NOMO-1 treated with DMSO at 0.1 percent for 48 hours (cell line): ENCODE measurements at regions not wholly inside any gene's neighbourhood (a gene's known extent, or its start where the extent isn't known, plus 50 kb on each side); places are given as distances from the start of the nearest gene placed in this dataset.

Experiments used
- DNase-seq: peaks from one replicate; lab custom pipeline; 2025; ENCODE audit not compliant: unreplicated experiment; lab: John Stamatoyannopoulos, UW

DNA sequence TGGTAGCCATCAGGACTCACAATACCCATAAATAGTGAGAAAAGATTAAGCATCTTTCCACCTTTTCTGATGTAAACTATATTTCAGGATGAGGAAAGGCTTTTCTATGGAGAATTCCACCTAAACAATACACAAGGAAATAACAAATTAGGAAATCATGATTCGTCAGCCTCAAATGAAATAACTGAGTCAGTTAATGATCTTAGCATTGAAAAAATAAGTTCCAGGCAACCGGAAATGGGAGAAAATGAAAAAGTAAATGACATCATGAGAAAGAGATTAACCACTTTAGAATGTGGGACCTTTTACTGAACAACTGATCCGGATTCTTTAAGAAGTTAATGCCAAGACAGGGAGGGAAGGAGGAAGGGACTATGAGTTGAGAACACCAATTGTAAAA, 742.3 kb downstream of the TNS3 start:
- DNase-seq = no peak

- no peak for DNase-seq
Measured at GRCh38 chr7:46838463-46838862, 743.4 kb downstream of the TNS3 start.

- DNase-seq = no peak
Measured at GRCh38 chr7:46835556-46835955, 746.4 kb downstream of the TNS3 start.

- DNase-seq = no peak
Measured at GRCh38 chr7:46834921-46835320, 747.0 kb downstream of the TNS3 start.

DNA sequence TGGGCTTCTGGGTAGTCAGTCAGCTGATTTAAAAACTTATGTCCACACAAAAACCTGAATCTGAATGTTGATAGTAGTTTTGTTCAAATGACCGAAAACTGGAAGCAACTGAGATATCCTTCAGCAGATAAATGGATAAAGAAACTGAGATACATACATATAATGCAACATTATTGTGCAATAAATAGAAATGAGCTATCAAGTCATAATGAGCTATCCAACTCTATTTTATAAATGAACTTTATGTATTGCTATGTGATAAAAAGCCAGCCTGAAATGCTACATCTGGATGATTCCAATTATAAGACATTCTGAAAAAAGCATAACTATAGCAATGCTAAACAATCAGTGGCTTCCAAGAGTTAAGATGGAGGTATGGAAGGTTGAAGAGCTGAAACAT, 748.7 kb downstream of the TNS3 start:
- no peak for DNase-seq

GRCh38 chr7:46832136-46832535, 749.8 kb downstream of the TNS3 start:
- DNase-seq = no peak

GRCh38 chr7:46819819-46820218, 762.1 kb downstream of the TNS3 start:
- DNase-seq = no peak

- DNase-seq = peak; percentile 70
Measured at GRCh38 chr7:46814516-46815250, 767.2 kb downstream of the TNS3 start.

GRCh38 chr7:46812101-46812675, 769.7 kb downstream of the TNS3 start:
- no peak for DNase-seq

DNA sequence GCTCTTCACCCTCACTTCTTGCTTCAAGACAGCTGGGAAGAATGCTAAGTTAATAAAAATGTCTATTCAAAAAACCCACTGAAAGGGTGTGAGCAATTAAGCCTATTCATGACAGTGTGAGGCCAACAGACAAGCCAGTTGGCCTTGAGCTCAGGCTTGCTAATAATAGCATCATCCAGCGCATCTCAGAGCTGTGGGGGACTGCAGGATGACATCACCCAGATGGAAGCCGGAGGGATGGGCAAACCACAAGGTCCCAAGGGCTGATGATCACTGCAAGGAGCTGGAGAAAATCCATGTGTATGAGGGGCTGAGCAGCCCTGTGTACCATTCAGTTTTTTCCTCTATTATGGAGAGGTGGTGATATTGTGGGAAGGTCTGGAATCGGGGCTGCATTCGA, 770.4 kb downstream of the TNS3 start:
- no peak for DNase-seq

DNA sequence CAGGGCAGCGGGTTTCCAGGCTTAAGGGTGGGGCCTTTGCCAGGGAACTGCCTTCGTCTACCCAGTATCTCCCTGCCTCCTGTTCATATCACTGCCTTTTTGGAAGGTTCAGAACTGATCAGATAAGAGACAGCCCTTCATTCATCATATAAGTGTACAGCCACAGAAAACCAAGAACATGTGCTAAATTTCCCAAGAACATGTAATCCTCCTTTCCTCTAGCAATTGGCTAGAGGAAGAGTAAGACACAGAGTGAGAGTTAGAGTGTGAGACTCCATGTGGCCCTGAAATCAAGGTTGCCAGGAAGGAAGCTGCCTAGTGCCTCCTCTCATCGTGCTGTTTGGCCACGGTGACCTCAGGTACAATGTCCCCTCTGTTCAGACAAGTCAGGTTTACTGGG, 770.9 kb downstream of the TNS3 start:
- no peak for DNase-seq

DNA sequence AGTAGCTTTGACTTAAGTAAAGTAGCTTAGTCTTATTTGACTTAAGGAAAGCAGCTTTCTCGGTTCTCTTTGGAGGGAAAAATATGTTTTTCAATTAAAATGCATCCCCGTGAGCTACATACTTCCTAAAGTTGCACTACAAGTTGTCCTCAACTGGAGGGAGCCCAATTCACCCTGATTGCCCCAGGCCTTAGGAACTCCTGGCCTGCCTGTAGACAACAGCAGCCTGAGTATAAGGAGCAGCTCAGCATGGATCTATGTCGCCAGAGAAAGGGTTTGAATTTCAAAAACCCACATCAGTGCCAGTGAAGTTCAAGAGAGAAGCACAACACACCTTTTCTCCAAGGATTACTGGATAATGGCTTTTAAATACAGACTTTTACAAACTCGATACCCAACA, 772.0 kb downstream of the TNS3 start:
- DNase-seq = no peak

DNA sequence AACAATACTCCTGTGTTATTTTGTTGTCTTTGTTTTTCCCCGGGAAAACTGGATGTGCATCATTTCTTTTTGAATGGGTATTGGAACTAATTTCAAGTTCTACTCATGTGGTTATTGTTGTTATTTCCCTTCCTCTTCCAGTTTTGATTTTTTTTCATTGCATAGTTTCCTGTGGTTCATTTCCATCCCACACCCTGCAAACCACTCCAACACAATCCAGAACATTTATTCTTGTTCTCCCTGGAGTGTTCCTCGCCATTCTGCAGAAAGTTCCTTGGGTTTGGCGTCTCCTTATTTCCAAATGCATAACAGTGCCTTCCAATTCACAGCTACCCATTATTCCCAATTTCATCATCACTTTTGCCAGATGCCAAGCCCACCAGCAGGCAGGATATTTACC, 775.1 kb downstream of the TNS3 start:
- DNase-seq = no peak

DNA sequence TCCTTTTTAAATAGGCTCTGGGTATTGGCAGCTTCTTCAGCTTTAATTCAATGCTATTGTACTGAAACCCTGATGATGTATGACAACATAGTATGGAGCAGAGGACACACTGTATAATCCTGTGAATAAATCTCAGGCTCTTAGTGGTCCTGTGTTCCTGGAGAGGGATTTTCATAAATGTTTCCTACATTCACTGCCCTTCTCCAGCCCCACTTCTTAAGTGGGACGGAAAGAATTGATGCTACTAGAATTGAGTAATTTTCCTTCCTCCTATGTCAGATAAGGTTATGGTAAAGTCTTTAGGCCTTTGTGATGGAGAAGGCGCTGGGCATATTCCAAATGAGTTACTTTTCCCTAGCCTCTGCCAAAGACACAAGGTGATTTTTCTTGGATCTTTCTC, 779.4 kb downstream of the TNS3 start:
- DNase-seq = no peak

GRCh38 chr7:46791188-46791587, 790.7 kb downstream of the TNS3 start:
- no peak for DNase-seq

GRCh38 chr7:46786995-46787394, 794.9 kb downstream of the TNS3 start:
- no peak for DNase-seq

DNA sequence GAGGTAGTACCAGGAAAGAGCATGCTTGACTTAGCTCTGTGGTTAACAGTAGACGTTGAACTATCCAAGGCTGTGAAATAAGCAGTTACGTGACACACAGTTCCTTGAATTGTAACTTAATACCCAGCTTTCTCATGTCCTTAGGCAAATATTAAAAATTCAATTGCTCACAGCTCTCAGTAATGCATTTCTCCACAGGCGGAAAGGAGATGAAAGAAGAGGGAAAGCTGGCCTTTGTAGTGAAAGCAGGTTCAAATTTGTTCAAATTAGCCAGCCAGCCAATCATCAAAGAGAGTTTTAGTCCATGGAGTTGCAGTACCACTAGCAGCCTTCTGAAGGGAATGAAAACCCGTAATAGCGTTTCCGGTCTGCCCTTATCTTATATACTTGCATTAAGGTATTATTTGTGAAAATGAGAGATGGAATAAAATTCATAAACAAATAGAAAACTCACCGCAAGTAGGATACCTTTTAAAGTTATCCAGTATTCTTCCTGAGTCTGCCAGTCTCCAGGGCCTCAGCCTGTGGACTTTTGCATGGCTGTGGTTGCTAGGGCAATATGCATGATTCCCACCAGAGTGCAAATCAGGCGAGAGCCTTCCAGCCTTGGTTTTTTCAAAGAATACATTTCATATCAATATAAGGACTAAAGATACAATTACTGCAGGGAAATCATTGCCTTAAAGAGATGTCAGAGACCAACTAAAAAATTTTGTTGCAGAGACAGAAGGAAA, 795.5 kb downstream of the TNS3 start:
- no peak for DNase-seq

DNA sequence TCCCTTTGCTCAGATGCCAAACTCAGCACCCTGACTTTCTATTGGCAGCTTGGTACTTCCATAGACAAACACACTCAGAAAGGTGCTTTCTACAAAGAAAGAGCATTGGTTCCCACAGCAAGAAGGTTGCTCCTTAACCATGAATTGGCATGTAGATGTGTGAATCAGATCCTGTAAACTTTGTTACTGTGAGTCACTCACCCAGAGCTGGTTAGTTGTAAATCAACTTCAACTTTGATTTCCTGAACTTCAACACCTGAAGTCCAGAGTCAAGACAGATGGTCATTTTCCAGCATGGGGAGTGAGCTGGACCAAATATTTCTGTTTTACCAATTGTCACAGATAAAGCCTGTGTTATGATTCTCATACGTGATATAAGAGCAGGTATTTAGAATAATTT, 797.2 kb downstream of the TNS3 start:
- DNase-seq = no peak

- DNase-seq = no peak
Measured at GRCh38 chr7:46781901-46782439, 799.9 kb downstream of the TNS3 start.

DNA sequence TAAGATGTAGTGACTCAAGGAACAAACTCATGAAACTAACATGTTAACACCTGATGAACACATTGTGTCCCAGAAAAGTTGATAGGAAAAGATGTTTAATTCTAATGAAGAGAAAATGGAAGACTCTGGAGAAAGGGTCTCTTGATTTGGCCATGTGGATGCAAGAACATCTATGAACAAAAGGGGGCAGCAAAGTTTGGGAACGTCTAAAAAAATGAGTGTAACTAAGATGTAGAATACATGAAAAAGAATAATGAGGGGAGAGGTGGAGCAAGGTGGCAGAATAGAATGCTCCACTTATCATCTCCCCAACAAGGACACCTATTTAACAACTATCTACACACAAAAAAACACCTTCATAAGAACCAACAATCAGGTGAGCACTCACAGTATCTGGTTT, 805.1 kb downstream of the TNS3 start:
- DNase-seq = peak; percentile 11

GRCh38 chr7:46775776-46776175, 806.1 kb downstream of the TNS3 start:
- no peak for DNase-seq

DNA sequence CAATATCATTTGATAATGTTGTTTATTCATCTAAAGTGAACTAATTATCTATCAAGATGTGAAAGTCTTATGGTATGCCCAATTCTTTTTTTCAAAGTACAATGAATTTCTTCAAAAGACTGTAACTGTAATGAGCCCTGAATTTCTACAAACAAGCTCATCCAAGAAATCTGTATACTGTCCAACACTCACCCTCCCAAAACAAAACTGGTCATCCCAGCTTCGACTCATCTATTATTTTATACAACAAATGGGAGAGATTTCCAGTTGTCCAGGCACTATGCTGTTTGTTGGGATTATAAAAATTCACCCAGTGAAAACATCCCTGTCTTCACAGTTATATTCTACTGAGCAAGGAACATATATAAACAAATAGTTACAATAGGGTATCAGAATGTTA, 806.9 kb downstream of the TNS3 start:
- DNase-seq = no peak
